ENCODE measurements at regions not wholly inside any gene's neighbourhood (a gene's known extent, or its start where the extent isn't known, plus 50 kb on each side); places are given as distances from the start of the nearest gene placed in this dataset.

- no peak overlapping the region for H3K27ac ChIP-seq
- TF ChIP-seq ZFX (IDR thresholded peaks at IDR 0.05) = no peak
- TF ChIP-seq, protein P1, sequence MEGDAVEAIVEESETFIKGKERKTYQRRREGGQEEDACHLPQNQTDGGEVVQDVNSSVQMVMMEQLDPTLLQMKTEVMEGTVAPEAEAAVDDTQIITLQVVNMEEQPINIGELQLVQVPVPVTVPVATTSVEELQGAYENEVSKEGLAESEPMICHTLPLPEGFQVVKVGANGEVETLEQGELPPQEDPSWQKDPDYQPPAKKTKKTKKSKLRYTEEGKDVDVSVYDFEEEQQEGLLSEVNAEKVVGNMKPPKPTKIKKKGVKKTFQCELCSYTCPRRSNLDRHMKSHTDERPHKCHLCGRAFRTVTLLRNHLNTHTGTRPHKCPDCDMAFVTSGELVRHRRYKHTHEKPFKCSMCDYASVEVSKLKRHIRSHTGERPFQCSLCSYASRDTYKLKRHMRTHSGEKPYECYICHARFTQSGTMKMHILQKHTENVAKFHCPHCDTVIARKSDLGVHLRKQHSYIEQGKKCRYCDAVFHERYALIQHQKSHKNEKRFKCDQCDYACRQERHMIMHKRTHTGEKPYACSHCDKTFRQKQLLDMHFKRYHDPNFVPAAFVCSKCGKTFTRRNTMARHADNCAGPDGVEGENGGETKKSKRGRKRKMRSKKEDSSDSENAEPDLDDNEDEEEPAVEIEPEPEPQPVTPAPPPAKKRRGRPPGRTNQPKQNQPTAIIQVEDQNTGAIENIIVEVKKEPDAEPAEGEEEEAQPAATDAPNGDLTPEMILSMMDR (conservative IDR thresholded peaks at IDR 0.05) = no peak
These were observed 52.5 kb upstream of the TTC29 start for GRCh38 chr4:146998157-146998556.

DNA sequence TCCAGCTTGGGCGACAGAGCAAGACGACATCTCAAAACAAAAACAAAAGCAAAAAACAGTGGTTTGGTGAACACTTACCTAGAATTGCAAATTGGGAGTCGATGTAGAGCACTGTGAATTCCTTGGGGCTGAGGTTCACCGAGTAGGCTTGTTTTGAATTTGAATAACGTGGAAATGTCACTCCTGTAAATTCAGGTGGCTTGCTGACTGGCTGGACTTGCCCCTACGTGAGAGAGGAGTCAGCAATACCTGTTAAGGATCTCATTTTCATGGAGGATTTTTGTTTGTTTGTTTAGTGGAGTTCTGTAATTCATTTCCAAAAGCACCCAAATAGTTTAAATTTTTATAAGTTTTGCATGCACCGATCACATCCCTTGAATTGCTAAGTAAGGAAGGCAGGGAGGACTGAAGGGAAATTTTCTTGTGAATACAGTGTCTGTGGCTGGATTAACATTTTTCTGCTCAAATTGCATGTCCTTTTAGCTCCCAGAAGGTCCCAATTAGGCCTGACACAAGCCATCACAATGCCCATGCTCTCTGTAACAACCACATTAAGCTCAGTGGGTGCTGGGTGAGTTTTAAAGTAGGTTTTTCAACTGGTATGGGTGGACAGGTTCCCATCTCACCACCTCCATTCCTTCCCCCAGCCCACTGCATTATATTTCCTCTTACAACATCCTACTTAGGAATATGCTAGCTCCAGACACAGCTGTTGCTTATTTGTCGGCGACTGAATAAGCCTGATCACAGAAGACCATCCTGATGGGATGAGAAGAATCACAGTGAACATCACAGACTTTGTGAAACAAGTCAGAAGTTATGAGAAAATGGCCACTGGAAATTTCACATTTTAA lies 58.5 kb upstream of the TTC29 start:
- no peak for TF ChIP-seq ZFX (IDR thresholded peaks at IDR 0.05)
- TF ChIP-seq, protein P1 (conservative IDR thresholded peaks at IDR 0.05) = no peak
- no peak overlapping the region for H3K27ac ChIP-seq

DNA sequence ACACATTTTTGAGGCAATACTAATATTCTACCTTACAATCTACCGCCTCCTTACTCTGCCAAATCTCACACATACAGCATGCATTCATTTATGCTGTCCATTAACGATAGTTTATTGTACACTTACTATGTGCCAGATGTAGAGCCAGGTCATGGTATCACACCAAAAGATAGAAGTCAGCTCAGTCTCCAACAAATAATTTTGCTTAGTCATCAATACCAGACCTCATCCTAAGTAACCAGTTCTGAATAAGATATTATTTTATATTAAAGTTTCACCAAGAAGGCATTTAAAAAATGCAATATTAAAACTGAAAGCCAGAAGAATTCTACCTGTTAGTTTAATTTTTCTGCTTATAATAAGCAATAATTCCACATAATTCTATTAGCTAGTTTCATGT lies 60.6 kb upstream of the TTC29 start:
- TF ChIP-seq, protein P1 (conservative IDR thresholded peaks at IDR 0.05) = no peak
- TF ChIP-seq ZFX (IDR thresholded peaks at IDR 0.05) = no peak
- no peak overlapping the region for H3K27ac ChIP-seq

DNA sequence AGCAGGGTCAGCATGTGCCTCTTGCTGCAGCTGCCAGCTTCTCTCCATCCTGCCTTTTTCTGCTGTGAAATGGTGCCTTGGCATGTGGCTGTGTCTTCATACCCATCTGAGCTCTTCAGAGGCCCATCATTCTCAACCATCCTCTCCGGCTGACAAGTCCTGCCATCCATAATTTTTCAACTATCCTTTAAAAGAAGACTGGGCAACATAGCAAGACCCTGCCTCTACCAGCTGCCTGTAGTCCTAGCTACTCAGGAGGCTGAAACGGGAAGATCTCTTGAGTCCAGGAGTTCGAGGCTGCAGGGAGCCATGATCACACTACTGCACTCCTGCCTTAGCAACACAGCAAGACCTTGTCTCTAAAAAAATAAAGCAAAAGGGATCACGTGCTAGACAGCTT lies 64.2 kb upstream of the TTC29 start:
- TF ChIP-seq, protein P1 (conservative IDR thresholded peaks at IDR 0.05) = no peak
- no peak for TF ChIP-seq ZFX (IDR thresholded peaks at IDR 0.05)
- no peak overlapping the region for H3K27ac ChIP-seq

GRCh38 chr4:147011411-147011810 lies 65.7 kb upstream of the TTC29 start:
- TF ChIP-seq, protein P1 (conservative IDR thresholded peaks at IDR 0.05) = no peak
- TF ChIP-seq ZFX (IDR thresholded peaks at IDR 0.05) = no peak
- no peak overlapping the region for H3K27ac ChIP-seq

DNA sequence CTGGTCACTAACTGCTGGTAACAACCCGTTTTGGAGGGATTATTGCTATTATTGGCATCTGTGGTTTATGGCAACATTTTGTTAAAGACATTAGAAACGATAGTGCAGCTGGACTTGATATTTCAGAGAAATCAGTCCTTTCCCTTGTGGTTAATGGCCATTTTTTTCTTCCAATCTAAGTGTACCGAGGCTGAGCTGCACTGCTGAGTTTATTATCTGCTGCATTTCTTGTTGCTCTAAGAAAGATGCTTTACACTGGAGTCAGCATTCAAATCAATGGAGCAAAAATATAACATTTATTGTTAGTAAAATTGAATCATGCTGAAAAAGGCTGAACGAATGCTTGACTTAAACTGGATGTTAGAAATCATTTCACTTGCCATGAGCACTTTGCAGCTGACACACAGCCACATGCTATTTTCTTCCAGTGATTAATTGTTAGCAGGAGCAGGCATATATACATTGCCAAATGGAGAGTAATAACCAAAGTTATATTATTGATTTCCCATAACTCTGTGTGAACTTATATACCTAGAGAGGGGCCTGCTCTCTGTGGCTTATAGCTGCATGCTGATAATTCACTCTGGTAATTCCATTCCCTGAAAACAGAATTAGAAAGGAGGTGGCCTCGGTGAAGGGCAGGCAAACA lies 66.5 kb upstream of the TTC29 start:
- H3K27ac ChIP-seq = no peak overlapping the region
- TF ChIP-seq, protein P1 (conservative IDR thresholded peaks at IDR 0.05) = no peak

DNA sequence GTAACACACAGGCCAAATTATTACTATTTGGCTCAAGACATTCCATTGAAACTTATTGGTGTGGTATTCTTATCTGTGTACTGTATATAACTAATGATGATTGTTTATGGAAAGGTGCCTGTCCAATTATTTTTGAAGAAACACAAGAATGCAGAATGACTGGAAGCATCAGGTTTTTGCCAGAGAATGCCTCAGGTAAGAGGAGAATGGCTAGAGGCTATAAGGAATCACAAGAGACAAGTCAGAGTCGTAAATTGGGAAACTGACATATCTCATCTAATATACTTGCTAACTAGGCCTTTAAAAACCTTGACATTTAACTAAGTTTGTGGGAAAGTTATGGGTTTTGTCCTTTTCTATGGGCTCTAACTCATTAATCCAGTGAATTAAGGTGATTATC lies 69.3 kb upstream of the TTC29 start:
- H3K27ac ChIP-seq = no peak overlapping the region
- TF ChIP-seq ZFX (IDR thresholded peaks at IDR 0.05) = no peak
- TF ChIP-seq, protein P1 (conservative IDR thresholded peaks at IDR 0.05) = no peak
